ENCODE measurements at regions not wholly inside any gene's neighbourhood (a gene's known extent, or its start where the extent isn't known, plus 50 kb on each side); places are given as distances from the start of the nearest gene placed in this dataset.

DNA sequence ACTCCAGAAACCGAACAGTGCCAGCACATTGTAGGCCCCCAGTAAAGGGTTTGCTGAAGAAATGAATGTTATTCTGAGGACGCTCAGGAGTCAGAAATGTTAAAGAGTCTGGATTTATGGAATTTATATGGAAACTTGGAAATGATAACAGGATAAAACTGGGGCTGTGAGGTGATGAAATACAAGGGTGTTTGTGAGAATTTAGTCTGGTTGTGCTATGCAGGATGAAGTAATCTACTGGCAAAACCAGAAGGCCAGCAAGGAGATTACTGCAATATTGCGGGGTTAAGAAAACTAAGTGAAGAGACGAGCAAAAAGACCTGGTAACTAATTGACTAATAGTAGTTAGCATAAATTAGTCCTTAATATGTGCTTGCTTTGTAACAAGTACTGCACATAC, 467.8 kb downstream of the ZEB2 start:
- no peak for TF ChIP-seq POLR2A (IDR thresholded peaks at IDR 0.05; ENCODE audit: low read depth, low read length)
- TF ChIP-seq POLR2AphosphoS5 (IDR thresholded peaks at IDR 0.05; ENCODE audit: low read depth, low read length) = no peak
